HCT116 (cell line): ENCODE measurements at regions not wholly inside any gene's neighbourhood (a gene's known extent, or its start where the extent isn't known, plus 50 kb on each side); places are given as distances from the start of the nearest gene placed in this dataset.

Source experiments
- FOSL1 ChIP-seq: IDR thresholded peaks from 2 replicates; pipeline ENCODE4 v1.6.1; 2012; ENCODE audit warnings: low read depth
- POLR2A ChIP-seq: IDR thresholded peaks from 2 replicates; pipeline ENCODE4 v1.7.0; 2011; ENCODE audit warnings: borderline replicate concordance; ENCODE audit not compliant: insufficient read depth, insufficient read length; ENCODE audit errors: extremely low read depth
- SIN3A ChIP-seq: IDR thresholded peaks from 2 replicates; pipeline ENCODE4 v1.6.1; 2012; ENCODE audit warnings: low read depth
- ZNF274 ChIP-seq: fragments of 200-500 bp; sonication (Bioruptor generic); IDR thresholded peaks from 2 replicates; pipeline ENCODE4 v1.6.1; 2014; ENCODE audit warnings: mild to moderate bottlenecking, low read depth, low read length, inconsistent platforms
- TF ChIP-seq, protein P1 (sequence below), 3 experiments: fragments of 200-600 bp in 1 of 3; sonication (generic) in 1 of 3; IDR thresholded peaks in 2 of 3; conservative IDR thresholded peaks in 1 of 3; 2 replicates each; pipeline ENCODE4 v1.5.1; 2012 to 2017; ENCODE audit warnings: low read depth in 2 of 3, low read length in 2 of 3, antibody characterized with exemption in 1 of 3, borderline replicate concordance in 1 of 3, control low read depth in 1 of 3, mild to moderate bottlenecking in 1 of 3, mixed read lengths in 1 of 3, mixed run types in 1 of 3, moderate library complexity in 1 of 3; ENCODE audit not compliant: insufficient read depth in 1 of 3
- TF ChIP-seq, protein P2 (sequence below): IDR thresholded peaks from 2 replicates; pipeline ENCODE4 v1.6.1; 2012; ENCODE audit warnings: low read depth

DNA sequence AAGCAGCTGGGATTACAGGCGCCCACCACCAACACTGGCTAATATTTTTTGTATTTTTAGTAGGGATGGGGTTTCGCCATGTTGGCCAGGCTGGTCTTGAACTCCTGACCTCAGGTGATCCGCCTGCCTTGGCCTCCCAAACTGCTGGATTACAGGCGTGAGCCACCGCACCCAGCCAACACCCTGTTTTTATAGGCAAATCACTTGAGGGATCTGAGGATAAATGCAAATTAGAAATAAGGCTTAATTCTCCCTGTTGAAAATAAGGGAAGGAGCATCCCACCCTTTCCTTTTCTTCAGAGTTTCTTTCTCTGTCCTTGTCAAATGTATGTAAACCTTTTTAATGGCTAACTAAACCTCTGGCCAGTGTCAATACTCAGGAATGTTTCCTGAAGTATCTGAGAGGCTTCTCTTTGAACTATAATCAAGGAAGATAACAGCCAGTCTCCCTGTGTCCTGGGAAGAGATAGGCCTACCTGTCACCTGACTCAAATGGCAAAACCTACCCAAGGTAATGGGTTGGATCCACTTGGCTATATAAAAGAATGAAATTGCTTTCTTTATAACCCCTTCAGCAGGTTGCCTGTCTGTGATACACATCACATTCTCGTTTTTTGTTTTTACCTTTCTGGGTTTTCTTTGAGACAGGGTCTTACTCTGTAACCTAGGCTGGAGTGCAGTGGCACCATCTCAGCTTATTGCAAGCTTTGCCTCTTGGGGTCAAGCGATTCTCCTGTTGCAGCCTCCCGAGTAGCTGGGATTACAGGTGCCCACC lies 64.5 kb upstream of the TNFAIP3 start:
- TF ChIP-seq, protein P1, sequence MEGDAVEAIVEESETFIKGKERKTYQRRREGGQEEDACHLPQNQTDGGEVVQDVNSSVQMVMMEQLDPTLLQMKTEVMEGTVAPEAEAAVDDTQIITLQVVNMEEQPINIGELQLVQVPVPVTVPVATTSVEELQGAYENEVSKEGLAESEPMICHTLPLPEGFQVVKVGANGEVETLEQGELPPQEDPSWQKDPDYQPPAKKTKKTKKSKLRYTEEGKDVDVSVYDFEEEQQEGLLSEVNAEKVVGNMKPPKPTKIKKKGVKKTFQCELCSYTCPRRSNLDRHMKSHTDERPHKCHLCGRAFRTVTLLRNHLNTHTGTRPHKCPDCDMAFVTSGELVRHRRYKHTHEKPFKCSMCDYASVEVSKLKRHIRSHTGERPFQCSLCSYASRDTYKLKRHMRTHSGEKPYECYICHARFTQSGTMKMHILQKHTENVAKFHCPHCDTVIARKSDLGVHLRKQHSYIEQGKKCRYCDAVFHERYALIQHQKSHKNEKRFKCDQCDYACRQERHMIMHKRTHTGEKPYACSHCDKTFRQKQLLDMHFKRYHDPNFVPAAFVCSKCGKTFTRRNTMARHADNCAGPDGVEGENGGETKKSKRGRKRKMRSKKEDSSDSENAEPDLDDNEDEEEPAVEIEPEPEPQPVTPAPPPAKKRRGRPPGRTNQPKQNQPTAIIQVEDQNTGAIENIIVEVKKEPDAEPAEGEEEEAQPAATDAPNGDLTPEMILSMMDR (IDR thresholded peaks at IDR 0.05 in 2 of 3, conservative IDR thresholded peaks at IDR 0.05 in 1 of 3; ENCODE audit: borderline replicate concordance in 1 of 3, insufficient read depth in 1 of 3, low read depth in 2 of 3, low read length in 2 of 3) = no peak
- TF ChIP-seq SIN3A (no peak), POLR2A (no peak), FOSL1 (no peak), ZNF274 (no peak)
- TF ChIP-seq, protein P2, sequence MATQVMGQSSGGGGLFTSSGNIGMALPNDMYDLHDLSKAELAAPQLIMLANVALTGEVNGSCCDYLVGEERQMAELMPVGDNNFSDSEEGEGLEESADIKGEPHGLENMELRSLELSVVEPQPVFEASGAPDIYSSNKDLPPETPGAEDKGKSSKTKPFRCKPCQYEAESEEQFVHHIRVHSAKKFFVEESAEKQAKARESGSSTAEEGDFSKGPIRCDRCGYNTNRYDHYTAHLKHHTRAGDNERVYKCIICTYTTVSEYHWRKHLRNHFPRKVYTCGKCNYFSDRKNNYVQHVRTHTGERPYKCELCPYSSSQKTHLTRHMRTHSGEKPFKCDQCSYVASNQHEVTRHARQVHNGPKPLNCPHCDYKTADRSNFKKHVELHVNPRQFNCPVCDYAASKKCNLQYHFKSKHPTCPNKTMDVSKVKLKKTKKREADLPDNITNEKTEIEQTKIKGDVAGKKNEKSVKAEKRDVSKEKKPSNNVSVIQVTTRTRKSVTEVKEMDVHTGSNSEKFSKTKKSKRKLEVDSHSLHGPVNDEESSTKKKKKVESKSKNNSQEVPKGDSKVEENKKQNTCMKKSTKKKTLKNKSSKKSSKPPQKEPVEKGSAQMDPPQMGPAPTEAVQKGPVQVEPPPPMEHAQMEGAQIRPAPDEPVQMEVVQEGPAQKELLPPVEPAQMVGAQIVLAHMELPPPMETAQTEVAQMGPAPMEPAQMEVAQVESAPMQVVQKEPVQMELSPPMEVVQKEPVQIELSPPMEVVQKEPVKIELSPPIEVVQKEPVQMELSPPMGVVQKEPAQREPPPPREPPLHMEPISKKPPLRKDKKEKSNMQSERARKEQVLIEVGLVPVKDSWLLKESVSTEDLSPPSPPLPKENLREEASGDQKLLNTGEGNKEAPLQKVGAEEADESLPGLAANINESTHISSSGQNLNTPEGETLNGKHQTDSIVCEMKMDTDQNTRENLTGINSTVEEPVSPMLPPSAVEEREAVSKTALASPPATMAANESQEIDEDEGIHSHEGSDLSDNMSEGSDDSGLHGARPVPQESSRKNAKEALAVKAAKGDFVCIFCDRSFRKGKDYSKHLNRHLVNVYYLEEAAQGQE = no peak
